Karpas-422 (cell line): ENCODE measurements at regions not wholly inside any gene's neighbourhood (a gene's known extent, or its start where the extent isn't known, plus 50 kb on each side); places are given as distances from the start of the nearest gene placed in this dataset.
"Not testable (repeated sequence)": the region's sequence is repeated elsewhere in the genome, so short reads cannot be mapped to it uniquely, and the experiment has no call there.

Experiments
- DNase-seq: peaks from one replicate; pipeline ENCODE4 v3.0.0-alpha.2; 2015
- H2AFZ ChIP-seq: fragments of 200-600 bp; sonication (generic); 2 replicates; pipeline ENCODE4 v1.6.1; 2014; ENCODE audit warnings: antibody characterized with exemption, low read length, mixed read lengths
- H3K27ac ChIP-seq: fragments of 200-600 bp; sonication (generic); 2 replicates; pipeline ENCODE4 v1.5.1; 2014; ENCODE audit warnings: mild to moderate bottlenecking, low read length, moderate library complexity
- H3K27me3 ChIP-seq: fragments of 200-600 bp; sonication (generic); 2 replicates; pipeline ENCODE4 v1.6.1; 2014; ENCODE audit warnings: low read length, mixed read lengths
- H3K36me3 ChIP-seq: fragments of 200-600 bp; sonication (generic); 2 replicates; pipeline ENCODE4 v1.6.1; 2014; ENCODE audit warnings: low read length, mixed read lengths; ENCODE audit not compliant: insufficient read depth
- H3K4me1 ChIP-seq: fragments of 200-600 bp; sonication (generic); 2 replicates; pipeline ENCODE4 v1.6.1; 2014; ENCODE audit warnings: mild to moderate bottlenecking, low read length, mixed read lengths
- H3K4me2 ChIP-seq: fragments of 200-600 bp; sonication (generic); 2 replicates; pipeline ENCODE4 v1.6.1; 2014; ENCODE audit warnings: low read length, low read depth, mild to moderate bottlenecking; ENCODE audit not compliant: poor library complexity, severe bottlenecking
- H3K4me3 ChIP-seq: fragments of 200-600 bp; sonication (generic); 2 replicates; pipeline ENCODE4 v1.5.1; 2014; ENCODE audit warnings: mild to moderate bottlenecking, antibody characterized with exemption, low read length, mixed read lengths
- H3K79me2 ChIP-seq: fragments of 200-600 bp; sonication (generic); 2 replicates; pipeline ENCODE4 v1.6.1; 2014; ENCODE audit warnings: mild to moderate bottlenecking, low read length, mixed read lengths
- H3K9ac ChIP-seq: fragments of 200-600 bp; sonication (generic); 2 replicates; pipeline ENCODE4 v1.6.0; 2014; ENCODE audit warnings: low read length
- H3K9me2 ChIP-seq: fragments of 200-600 bp; sonication (generic), shearing (Covaris generic); replicated peaks from 2 replicates; pipeline ENCODE4 v1.6.0; 2014; ENCODE audit warnings: mild to moderate bottlenecking, low read length, moderate library complexity; ENCODE audit not compliant: insufficient read depth
- H3K9me3 ChIP-seq: fragments of 300-700, 200-600 bp; sonication (generic); 2 replicates; pipeline ENCODE4 v1.6.1; 2014; ENCODE audit warnings: low read length, mixed read lengths
- H4K20me1 ChIP-seq: fragments of 200-600 bp; sonication (generic); 2 replicates; pipeline ENCODE4 v1.6.1; 2014; ENCODE audit warnings: mild to moderate bottlenecking, antibody characterized with exemption, low read length, low read depth; ENCODE audit not compliant: insufficient read depth

- not testable (repeated sequence) for H3K9me3 ChIP-seq, H3K27me3 ChIP-seq, H3K9me2 ChIP-seq, H2AFZ ChIP-seq, H3K4me3 ChIP-seq, H3K4me1 ChIP-seq, H3K79me2 ChIP-seq, H4K20me1 ChIP-seq, H3K36me3 ChIP-seq, H3K27ac ChIP-seq, H3K4me2 ChIP-seq, DNase-seq, H3K9ac ChIP-seq
Observed at GRCh38 chr20:29031262-29031982, 2226.0 kb upstream of the DEFB115 start.

- H3K4me1 ChIP-seq, DNase-seq, H3K36me3 ChIP-seq, H3K79me2 ChIP-seq, H4K20me1 ChIP-seq, H3K27ac ChIP-seq, H3K27me3 ChIP-seq, H3K9me2 ChIP-seq, H3K9ac ChIP-seq, H3K4me3 ChIP-seq, H3K9me3 ChIP-seq, H2AFZ ChIP-seq, H3K4me2 ChIP-seq: not testable (repeated sequence)
Observed at GRCh38 chr20:29044239-29044638, 2213.2 kb upstream of the DEFB115 start.

- not testable (repeated sequence) for H3K4me2 ChIP-seq, H3K4me1 ChIP-seq, H3K27me3 ChIP-seq, H4K20me1 ChIP-seq, H2AFZ ChIP-seq, H3K36me3 ChIP-seq, H3K9me3 ChIP-seq, H3K79me2 ChIP-seq, H3K9ac ChIP-seq, H3K9me2 ChIP-seq, H3K27ac ChIP-seq, H3K4me3 ChIP-seq
- DNase-seq: peak; percentile 89
Observed at GRCh38 chr20:29050008-29050606, 2207.4 kb upstream of the DEFB115 start.

GRCh38 chr20:29057866-29058484, 2199.5 kb upstream of the DEFB115 start:
- not testable (repeated sequence) for H3K27ac ChIP-seq, H3K9me2 ChIP-seq

GRCh38 chr20:29062451-29062850, 2195.0 kb upstream of the DEFB115 start:
- not testable (repeated sequence) for H3K4me2 ChIP-seq, H3K9me3 ChIP-seq, H3K4me3 ChIP-seq, H3K9ac ChIP-seq, H3K27ac ChIP-seq, H3K27me3 ChIP-seq, H3K9me2 ChIP-seq, H3K4me1 ChIP-seq, DNase-seq, H3K79me2 ChIP-seq, H2AFZ ChIP-seq, H3K36me3 ChIP-seq, H4K20me1 ChIP-seq

More at GRCh38 chr20:29057866-29058484, 2199.5 kb upstream of the DEFB115 start:
- H3K79me2 ChIP-seq, H2AFZ ChIP-seq, H3K36me3 ChIP-seq, H4K20me1 ChIP-seq, H3K27me3 ChIP-seq, H3K4me2 ChIP-seq, H3K9me3 ChIP-seq, H3K4me3 ChIP-seq, H3K9ac ChIP-seq, H3K4me1 ChIP-seq: not testable (repeated sequence)
- peak; percentile 79 for DNase-seq

GRCh38 chr20:29066341-29066740, 2191.1 kb upstream of the DEFB115 start:
- not testable (repeated sequence) for H3K36me3 ChIP-seq, H3K4me2 ChIP-seq

GRCh38 chr20:29073640-29074039, 2183.8 kb upstream of the DEFB115 start:
- H3K4me1 ChIP-seq, H3K27ac ChIP-seq, DNase-seq, H3K9ac ChIP-seq, H3K4me2 ChIP-seq, H3K36me3 ChIP-seq, H2AFZ ChIP-seq, H3K27me3 ChIP-seq, H3K4me3 ChIP-seq, H4K20me1 ChIP-seq, H3K9me2 ChIP-seq, H3K79me2 ChIP-seq: not testable (repeated sequence)
- H3K9me3 ChIP-seq: peaks cover 10% of the 10 kb centered on the region; the same call in 1 of the 2 replicates

More at GRCh38 chr20:29066341-29066740, 2191.1 kb upstream of the DEFB115 start:
- not testable (repeated sequence) for H3K27ac ChIP-seq, H3K9me2 ChIP-seq, H3K79me2 ChIP-seq, DNase-seq, H3K9me3 ChIP-seq, H3K27me3 ChIP-seq, H3K4me3 ChIP-seq, H4K20me1 ChIP-seq, H3K4me1 ChIP-seq, H3K9ac ChIP-seq, H2AFZ ChIP-seq

- H3K9me2 ChIP-seq: no peaks in the 10 kb centered on the region; the same call in 1 of the 2 replicates
- DNase-seq: no peak
- H3K9ac ChIP-seq: no peak overlapping the region
- H3K79me2 ChIP-seq: no peaks in the 10 kb centered on the region
- no peaks in the 10 kb centered on the region for H3K36me3 ChIP-seq
- H3K4me2 ChIP-seq: no peak overlapping the region
- H4K20me1 ChIP-seq: no peaks in the 10 kb centered on the region
- H3K4me3 ChIP-seq: no peak overlapping the region
- no peak overlapping the region for H2AFZ ChIP-seq
- H3K27ac ChIP-seq: no peak overlapping the region
- H3K4me1 ChIP-seq: no peaks in the 10 kb centered on the region
- no peaks in the 10 kb centered on the region for H3K27me3 ChIP-seq
- peaks cover 18% of the 10 kb centered on the region for H3K9me3 ChIP-seq
Observed at GRCh38 chr20:29079769-29080690, 2177.4 kb upstream of the DEFB115 start.
